ENCODE measurements at regions not wholly inside any gene's neighbourhood (a gene's known extent, or its start where the extent isn't known, plus 50 kb on each side); places are given as distances from the start of the nearest gene placed in this dataset.

- Histone ChIP-seq H3K27me3 (ENCODE audit: insufficient read depth, poor library complexity, severe bottlenecking) (no peaks in the 10 kb centered on the region), H3K27ac (replicated peaks) (no peak overlapping the region), H3K4me3 (replicated peaks; ENCODE audit: insufficient read depth, low read length) (no peak overlapping the region)
- TF ChIP-seq CTCF (IDR thresholded peaks at IDR 0.05; ENCODE audit: insufficient read depth, low read length) = no peak
- no peak for TF ChIP-seq POLR2AphosphoS5 (IDR thresholded peaks at IDR 0.05; ENCODE audit: low read depth)
- no peak for TF ChIP-seq GABPA (IDR thresholded peaks at IDR 0.05; ENCODE audit: low read depth)
- DNase-seq (ENCODE audit: low read depth in 1 of 2, low spot score in 1 of 2) = no peak
Measured at GRCh38 chr11:28730889-28731288, 622.7 kb downstream of the METTL15 start.

GRCh38 chr11:28730336-28730735 lies 622.1 kb downstream of the METTL15 start:
- no peak overlapping the region for H3K4me3 ChIP-seq (replicated peaks; ENCODE audit: insufficient read depth, low read length)
- DNase-seq (ENCODE audit: low read depth in 1 of 2, low spot score in 1 of 2) = no peak

GRCh38 chr11:28729339-28729738 lies 621.2 kb downstream of the METTL15 start:
- TF ChIP-seq SPI1 (IDR thresholded peaks at IDR 0.05; ENCODE audit: borderline replicate concordance, low read depth) = no peak
- TF ChIP-seq POLR2AphosphoS5 (IDR thresholded peaks at IDR 0.05; ENCODE audit: low read depth) = no peak
- TF ChIP-seq GABPA (IDR thresholded peaks at IDR 0.05; ENCODE audit: low read depth) = no peak
- TF ChIP-seq REST (IDR thresholded peaks at IDR 0.05; ENCODE audit: insufficient replicate concordance, low read depth) = no peak
- TF ChIP-seq CTCF (IDR thresholded peaks at IDR 0.05; ENCODE audit: insufficient read depth, low read length) = no peak
- Histone ChIP-seq H3K4me3 (replicated peaks; ENCODE audit: insufficient read depth, low read length) (no peak overlapping the region), H3K27ac (replicated peaks) (no peak overlapping the region), H3K27me3 (ENCODE audit: insufficient read depth, poor library complexity, severe bottlenecking) (no peaks in the 10 kb centered on the region)
- DNase-seq (ENCODE audit: low read depth in 1 of 2, low spot score in 1 of 2) = no peak

More at GRCh38 chr11:28730336-28730735, 622.1 kb downstream of the METTL15 start:
- TF ChIP-seq SPI1 (IDR thresholded peaks at IDR 0.05; ENCODE audit: borderline replicate concordance, low read depth) = no peak
- TF ChIP-seq REST (IDR thresholded peaks at IDR 0.05; ENCODE audit: insufficient replicate concordance, low read depth) = no peak
- no peak for TF ChIP-seq CTCF (IDR thresholded peaks at IDR 0.05; ENCODE audit: insufficient read depth, low read length)
- TF ChIP-seq POLR2AphosphoS5 (IDR thresholded peaks at IDR 0.05; ENCODE audit: low read depth) = no peak
- TF ChIP-seq GABPA (IDR thresholded peaks at IDR 0.05; ENCODE audit: low read depth) = no peak
- Histone ChIP-seq H3K27me3 (ENCODE audit: insufficient read depth, poor library complexity, severe bottlenecking) (no peaks in the 10 kb centered on the region), H3K27ac (replicated peaks) (no peak overlapping the region)

- no peak overlapping the region for H3K27ac ChIP-seq (replicated peaks)
- H3K4me3 ChIP-seq (replicated peaks; ENCODE audit: insufficient read depth, low read length) = no peak overlapping the region
- no peaks in the 10 kb centered on the region for H3K27me3 ChIP-seq (ENCODE audit: insufficient read depth, poor library complexity, severe bottlenecking)
- TF ChIP-seq REST (IDR thresholded peaks at IDR 0.05; ENCODE audit: insufficient replicate concordance, low read depth) (no peak), CTCF (IDR thresholded peaks at IDR 0.05; ENCODE audit: insufficient read depth, low read length) (no peak), SPI1 (IDR thresholded peaks at IDR 0.05; ENCODE audit: borderline replicate concordance, low read depth) (no peak), POLR2AphosphoS5 (IDR thresholded peaks at IDR 0.05; ENCODE audit: low read depth) (no peak), GABPA (IDR thresholded peaks at IDR 0.05; ENCODE audit: low read depth) (no peak)
- no peak for DNase-seq (ENCODE audit: low read depth in 1 of 2, low spot score in 1 of 2)
Measured at GRCh38 chr11:28728666-28729065, 620.5 kb downstream of the METTL15 start.

All from HL-60 (cell line).